Testis (tissue), 2 donors: ENCODE measurements at regions not wholly inside any gene's neighbourhood (a gene's known extent, or its start where the extent isn't known, plus 50 kb on each side); places are given as distances from the start of the nearest gene placed in this dataset.

ENCODE experiments used
- DNase-seq: peaks from one replicate; pipeline ENCODE4 v3.0.0-alpha.2; 2019
- H3K27ac ChIP-seq, 2 donors: fragments of 200-600 bp; sonication (generic); one replicate each; pipeline ENCODE4 v1.5.1; 2019
- H3K27me3 ChIP-seq: fragments of 200-600 bp; sonication (generic); one replicate; pipeline ENCODE4 v1.5.1; 2019
- H3K36me3 ChIP-seq: fragments of 200-600 bp; sonication (generic); one replicate; pipeline ENCODE4 v1.5.1; 2017; ENCODE audit warnings: low read depth; ENCODE audit errors: missing control alignments
- H3K4me1 ChIP-seq: fragments of 200-600 bp; sonication (generic); one replicate; pipeline ENCODE4 v1.5.1; 2019
- H3K4me3 ChIP-seq, 2 donors: fragments of 200-600 bp; sonication (generic); one replicate each; pipeline ENCODE4 v1.5.1; 2017 to 2019
- H3K9me3 ChIP-seq: fragments of 200-600 bp; sonication (generic); one replicate; pipeline ENCODE4 v1.5.1; 2017
- POLR2A ChIP-seq: fragments of 450-650 bp; IDR thresholded peaks from one replicate; pipeline ENCODE4 v1.6.1; 2017; ENCODE audit warnings: antibody characterized with exemption, mild to moderate bottlenecking, moderate library complexity
- WGBS, 2 donors: methylation state at CpG; one replicate each; pipeline ENCODE4 v1.1.5; 2018; 5-methylcytosine and 5-hydroxymethylcytosine counted together
- intact Hi-C: fragments of 100-400 bp; cut with DNase I; formaldehyde crosslinking; loops from one replicate; pipeline ENCODE4 v1.15.1; 2023; ENCODE audit warnings: low total_unique reads
- TF ChIP-seq, protein P1 (sequence below), 3 experiments: fragments of 450-650 bp in 2 of 3; fragments of 200-600 bp in 1 of 3; sonication (generic) in 1 of 3; IDR thresholded peaks; one replicate each; pipeline ENCODE4 v1.5.1; 2016 to 2019; ENCODE audit warnings: antibody characterized with exemption in 3 of 3, mild to moderate bottlenecking in 2 of 3, moderate library complexity in 1 of 3

DNA sequence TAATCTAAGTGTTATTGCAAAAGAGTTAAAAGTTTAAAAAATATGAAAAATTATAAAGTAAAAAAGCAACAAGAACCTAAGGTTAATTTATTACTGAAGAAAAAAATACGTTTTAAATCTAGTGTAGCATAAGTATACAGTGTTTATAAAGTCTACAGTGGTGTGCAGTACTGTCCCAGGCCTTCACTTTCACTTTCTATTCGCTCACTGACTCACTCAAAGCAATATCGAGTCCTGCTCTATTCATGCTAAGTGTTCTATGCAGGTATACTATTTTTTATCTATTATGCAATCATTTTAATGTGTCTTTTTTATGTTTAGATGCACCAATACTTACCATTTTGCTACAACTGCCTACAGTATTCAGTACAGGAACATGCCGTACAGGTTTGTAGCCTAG, 113.0 kb downstream of the MANEA start:
- TF ChIP-seq, protein P1, sequence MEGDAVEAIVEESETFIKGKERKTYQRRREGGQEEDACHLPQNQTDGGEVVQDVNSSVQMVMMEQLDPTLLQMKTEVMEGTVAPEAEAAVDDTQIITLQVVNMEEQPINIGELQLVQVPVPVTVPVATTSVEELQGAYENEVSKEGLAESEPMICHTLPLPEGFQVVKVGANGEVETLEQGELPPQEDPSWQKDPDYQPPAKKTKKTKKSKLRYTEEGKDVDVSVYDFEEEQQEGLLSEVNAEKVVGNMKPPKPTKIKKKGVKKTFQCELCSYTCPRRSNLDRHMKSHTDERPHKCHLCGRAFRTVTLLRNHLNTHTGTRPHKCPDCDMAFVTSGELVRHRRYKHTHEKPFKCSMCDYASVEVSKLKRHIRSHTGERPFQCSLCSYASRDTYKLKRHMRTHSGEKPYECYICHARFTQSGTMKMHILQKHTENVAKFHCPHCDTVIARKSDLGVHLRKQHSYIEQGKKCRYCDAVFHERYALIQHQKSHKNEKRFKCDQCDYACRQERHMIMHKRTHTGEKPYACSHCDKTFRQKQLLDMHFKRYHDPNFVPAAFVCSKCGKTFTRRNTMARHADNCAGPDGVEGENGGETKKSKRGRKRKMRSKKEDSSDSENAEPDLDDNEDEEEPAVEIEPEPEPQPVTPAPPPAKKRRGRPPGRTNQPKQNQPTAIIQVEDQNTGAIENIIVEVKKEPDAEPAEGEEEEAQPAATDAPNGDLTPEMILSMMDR (IDR thresholded peaks at IDR 0.05), result no peak
- no peaks in the 10 kb centered on the region for H3K9me3 ChIP-seq
- DNase-seq, result no peak
- WGBS, 2 donors, result 86 to 90% methylated on average over 4 of the region's 4 CpGs
- no peak overlapping the region for H3K4me3 ChIP-seq
- intact Hi-C loops, result no loop called here
- no peak overlapping the region for H3K27ac ChIP-seq
- H3K27me3 ChIP-seq, result no peaks in the 10 kb centered on the region
- H3K36me3 ChIP-seq, result no peaks in the 10 kb centered on the region
- H3K4me1 ChIP-seq, result no peaks in the 10 kb centered on the region

DNA sequence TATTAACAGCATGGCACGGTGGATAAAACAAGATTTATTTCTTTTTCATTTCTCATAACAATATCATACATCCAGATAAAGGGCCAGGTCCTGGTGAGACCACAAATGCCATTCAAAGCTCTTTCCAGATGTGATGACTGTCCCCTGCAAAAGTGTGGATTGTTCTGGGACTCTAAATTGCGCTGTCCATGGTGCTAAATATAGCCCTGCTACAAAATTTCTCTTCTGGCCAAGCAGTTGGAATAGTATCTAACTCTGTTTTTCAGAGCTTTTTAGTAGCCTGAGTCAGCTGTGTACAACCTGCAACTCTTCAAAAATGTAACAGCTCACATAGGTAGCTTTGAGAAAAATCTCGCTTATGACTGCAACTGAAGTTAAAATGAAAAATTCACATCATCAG, 115.8 kb downstream of the MANEA start:
- no peaks in the 10 kb centered on the region for H3K36me3 ChIP-seq
- DNase-seq, result no peak
- no peaks in the 10 kb centered on the region for H3K9me3 ChIP-seq
- intact Hi-C loops, result no loop called here
- WGBS, 2 donors, result 61 to 63% methylated on average over 3 of the region's 3 CpGs
- no peaks in the 10 kb centered on the region for H3K27me3 ChIP-seq
- H3K4me3 ChIP-seq, result no peak overlapping the region
- H3K4me1 ChIP-seq, result no peaks in the 10 kb centered on the region
- H3K27ac ChIP-seq, result no peak overlapping the region
- no peak for TF ChIP-seq POLR2A
- TF ChIP-seq, protein P1 (IDR thresholded peaks at IDR 0.05), result no peak

DNA sequence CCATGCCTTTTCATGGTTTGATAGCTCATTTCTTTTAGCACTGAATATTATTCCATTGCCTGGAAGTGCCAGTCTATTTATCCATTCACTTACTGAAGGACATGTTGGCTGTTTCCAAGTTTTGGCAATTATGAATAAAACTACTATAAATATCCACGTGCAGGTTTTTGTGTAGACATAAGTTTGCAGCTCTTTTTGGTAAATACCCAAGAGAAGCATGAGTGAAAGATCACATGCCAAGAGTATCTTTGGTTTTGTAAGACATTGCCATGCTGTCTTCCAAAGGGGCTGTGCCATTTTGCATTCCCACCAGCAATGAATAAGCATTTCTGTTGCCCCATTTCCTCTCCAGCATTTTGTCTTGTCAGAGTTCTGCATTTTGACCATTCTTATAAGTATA, 120.9 kb downstream of the MANEA start:
- Histone ChIP-seq H3K4me3 (no peak overlapping the region), H3K27me3 (no peaks in the 10 kb centered on the region), H3K4me1 (no peaks in the 10 kb centered on the region), H3K9me3 (no peaks in the 10 kb centered on the region), H3K27ac (no peak overlapping the region), H3K36me3 (no peaks in the 10 kb centered on the region)
- WGBS, 2 donors, result 0% methylated on average over 1 of the region's 1 CpG
- no peak for DNase-seq
- intact Hi-C loops, result no loop called here
- no peak for TF ChIP-seq POLR2A
- TF ChIP-seq, protein P1 (IDR thresholded peaks at IDR 0.05), result no peak

DNA sequence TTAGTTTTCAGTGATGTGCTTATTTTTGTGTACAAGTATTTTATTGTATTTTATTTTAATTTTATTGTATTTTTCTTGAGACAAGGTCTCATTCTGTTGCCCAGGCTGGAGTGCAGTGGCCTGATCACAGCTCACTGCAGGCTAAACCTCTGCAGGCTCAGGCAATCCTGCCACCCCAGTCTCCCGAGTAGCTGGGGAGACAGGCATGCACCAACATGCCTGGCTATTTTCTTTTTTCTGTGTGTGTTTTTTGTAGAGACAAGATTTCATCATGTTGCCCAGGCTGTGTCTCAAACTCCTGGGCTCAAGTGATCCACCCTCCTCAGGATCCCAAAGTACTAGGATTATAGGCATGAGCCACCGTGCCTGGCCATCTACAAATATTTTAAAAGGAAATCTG, 146.3 kb downstream of the MANEA start:
- no peaks in the 10 kb centered on the region for H3K27me3 ChIP-seq
- H3K4me1 ChIP-seq, result no peaks in the 10 kb centered on the region
- WGBS, 2 donors, result 77 to 84% methylated on average over 2 of the region's 2 CpGs
- intact Hi-C loops, result no loop called here
- TF ChIP-seq, protein P1 (IDR thresholded peaks at IDR 0.05), result no peak
- TF ChIP-seq POLR2A, result no peak
- H3K36me3 ChIP-seq, result no peaks in the 10 kb centered on the region
- no peaks in the 10 kb centered on the region for H3K9me3 ChIP-seq
- no peak for DNase-seq
- no peak overlapping the region for H3K27ac ChIP-seq
- no peak overlapping the region for H3K4me3 ChIP-seq

GRCh38 chr6:95725344-95725743, 148.0 kb downstream of the MANEA start:
- no peaks in the 10 kb centered on the region for H3K27me3 ChIP-seq
- H3K4me3 ChIP-seq, result no peak overlapping the region
- intact Hi-C loops, result no loop called here
- H3K9me3 ChIP-seq, result no peaks in the 10 kb centered on the region
- H3K27ac ChIP-seq, result no peak overlapping the region
- WGBS, 2 donors, result 45 to 56% methylated on average over 2 of the region's 2 CpGs
- DNase-seq, result no peak
- no peaks in the 10 kb centered on the region for H3K4me1 ChIP-seq
- TF ChIP-seq, protein P1 (IDR thresholded peaks at IDR 0.05), result no peak
- no peak for TF ChIP-seq POLR2A
- no peaks in the 10 kb centered on the region for H3K36me3 ChIP-seq
